GM12872 (cell line): ENCODE measurements at regions not wholly inside any gene's neighbourhood (a gene's known extent, or its start where the extent isn't known, plus 50 kb on each side); places are given as distances from the start of the nearest gene placed in this dataset.

Experiments
- TF ChIP-seq, protein P1 (sequence below): IDR thresholded peaks from 3 replicates; pipeline ENCODE4 v1.5.1; 2011; ENCODE audit warnings: low read depth, mild to moderate bottlenecking, low read length, moderate library complexity; ENCODE audit not compliant: insufficient read depth

DNA sequence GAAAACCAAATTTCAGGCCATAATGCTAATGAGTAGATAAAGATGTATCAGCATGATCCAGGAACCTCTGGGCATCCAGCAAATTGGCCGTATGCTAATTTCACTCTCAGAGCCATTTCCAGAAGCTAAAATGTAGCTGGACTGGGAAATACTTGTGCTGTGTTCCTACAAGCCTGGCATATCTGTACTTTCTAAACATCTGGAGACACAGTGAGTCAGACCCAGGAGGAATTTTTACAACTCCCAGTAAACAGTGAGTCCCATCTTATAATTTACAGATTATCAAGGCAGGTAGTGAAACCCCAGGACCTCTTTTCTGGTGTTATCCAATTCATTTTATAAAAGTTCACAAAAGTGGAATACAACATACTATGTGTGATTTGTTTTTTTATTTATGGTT, 683.0 kb upstream of the ADGRB3 start:
- TF ChIP-seq, protein P1, sequence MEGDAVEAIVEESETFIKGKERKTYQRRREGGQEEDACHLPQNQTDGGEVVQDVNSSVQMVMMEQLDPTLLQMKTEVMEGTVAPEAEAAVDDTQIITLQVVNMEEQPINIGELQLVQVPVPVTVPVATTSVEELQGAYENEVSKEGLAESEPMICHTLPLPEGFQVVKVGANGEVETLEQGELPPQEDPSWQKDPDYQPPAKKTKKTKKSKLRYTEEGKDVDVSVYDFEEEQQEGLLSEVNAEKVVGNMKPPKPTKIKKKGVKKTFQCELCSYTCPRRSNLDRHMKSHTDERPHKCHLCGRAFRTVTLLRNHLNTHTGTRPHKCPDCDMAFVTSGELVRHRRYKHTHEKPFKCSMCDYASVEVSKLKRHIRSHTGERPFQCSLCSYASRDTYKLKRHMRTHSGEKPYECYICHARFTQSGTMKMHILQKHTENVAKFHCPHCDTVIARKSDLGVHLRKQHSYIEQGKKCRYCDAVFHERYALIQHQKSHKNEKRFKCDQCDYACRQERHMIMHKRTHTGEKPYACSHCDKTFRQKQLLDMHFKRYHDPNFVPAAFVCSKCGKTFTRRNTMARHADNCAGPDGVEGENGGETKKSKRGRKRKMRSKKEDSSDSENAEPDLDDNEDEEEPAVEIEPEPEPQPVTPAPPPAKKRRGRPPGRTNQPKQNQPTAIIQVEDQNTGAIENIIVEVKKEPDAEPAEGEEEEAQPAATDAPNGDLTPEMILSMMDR, result no peak

DNA sequence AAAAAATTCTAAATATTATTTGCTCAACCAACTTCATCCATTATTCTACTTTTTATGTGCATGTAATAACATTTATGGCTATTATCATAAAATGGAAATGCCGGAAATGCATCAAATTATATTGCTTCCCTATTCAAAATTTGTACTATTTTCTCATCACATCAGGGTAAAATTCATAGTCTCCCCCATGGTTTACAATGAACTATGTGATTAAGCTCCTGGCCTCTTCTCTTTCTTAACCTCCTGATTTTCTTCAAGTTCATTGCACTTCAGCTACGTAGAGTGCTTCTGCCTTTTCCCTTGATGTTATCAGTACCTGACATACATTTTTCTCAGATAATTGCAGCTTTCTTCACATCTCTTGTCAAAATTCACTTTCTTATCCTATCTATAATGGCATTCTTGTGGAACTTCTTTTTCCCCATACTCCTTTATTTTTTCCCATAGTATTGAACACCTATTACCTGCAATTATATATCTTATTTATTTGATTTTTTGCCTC, 699.1 kb upstream of the ADGRB3 start:
- TF ChIP-seq, protein P1, result no peak

DNA sequence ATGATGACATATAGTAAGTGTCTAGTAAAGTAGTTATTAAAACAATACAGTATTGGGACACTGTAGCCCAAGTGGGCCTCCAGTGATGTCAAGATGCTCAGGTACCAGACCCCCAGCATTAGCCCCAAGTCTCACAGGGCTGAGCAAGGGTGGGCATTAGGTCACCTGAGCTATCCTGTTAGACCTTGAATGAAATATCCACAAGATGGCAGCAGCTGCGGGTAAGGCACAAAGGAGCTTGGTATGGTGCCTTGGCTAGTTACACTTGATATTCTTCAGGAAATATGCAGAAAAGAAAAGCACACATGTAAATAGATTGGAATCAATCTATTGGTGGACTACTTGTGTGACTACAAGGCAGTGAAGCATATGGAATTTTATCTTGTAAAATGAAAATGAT, 701.8 kb upstream of the ADGRB3 start:
- TF ChIP-seq, protein P1, result peak; percentile 21; the same call in 1 of the 3 replicates

DNA sequence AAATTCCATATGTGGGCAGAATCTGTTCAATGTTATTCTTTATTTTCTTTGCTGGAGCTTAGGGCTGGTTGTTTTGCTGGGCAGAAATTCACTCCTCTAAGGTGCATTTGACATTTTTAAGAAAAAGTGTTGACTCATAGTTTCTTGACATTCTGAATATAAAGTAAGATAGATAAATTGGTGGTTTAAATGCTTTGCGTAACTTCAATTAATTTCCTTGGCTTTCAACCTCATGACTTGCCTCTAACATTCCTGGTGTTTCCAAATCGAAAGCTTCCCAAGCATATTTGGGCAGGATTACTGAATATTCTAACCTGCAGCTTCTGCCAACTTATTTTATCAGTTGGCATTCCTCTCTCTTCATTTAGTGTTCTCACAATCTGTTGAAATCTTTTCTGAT, 718.7 kb upstream of the ADGRB3 start:
- TF ChIP-seq, protein P1, result no peak

DNA sequence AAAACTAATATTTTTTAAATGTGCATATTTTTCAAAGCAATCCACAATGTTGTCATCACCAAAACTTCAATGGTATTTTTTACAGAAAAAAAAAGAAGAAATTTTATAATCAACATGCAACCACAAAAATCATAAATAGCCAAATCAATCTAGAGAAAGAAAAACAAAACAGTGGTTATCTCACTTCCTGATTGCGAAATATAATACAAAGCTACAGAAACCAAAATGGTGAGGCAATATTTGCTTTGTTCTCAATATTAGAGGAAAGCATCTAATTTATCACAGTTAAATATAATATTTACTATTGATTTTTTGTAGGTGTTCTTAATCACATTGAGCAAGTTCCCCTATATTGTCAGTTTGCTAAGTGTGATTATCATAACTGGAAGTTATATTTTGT, 720.7 kb upstream of the ADGRB3 start:
- TF ChIP-seq, protein P1, result no peak

DNA sequence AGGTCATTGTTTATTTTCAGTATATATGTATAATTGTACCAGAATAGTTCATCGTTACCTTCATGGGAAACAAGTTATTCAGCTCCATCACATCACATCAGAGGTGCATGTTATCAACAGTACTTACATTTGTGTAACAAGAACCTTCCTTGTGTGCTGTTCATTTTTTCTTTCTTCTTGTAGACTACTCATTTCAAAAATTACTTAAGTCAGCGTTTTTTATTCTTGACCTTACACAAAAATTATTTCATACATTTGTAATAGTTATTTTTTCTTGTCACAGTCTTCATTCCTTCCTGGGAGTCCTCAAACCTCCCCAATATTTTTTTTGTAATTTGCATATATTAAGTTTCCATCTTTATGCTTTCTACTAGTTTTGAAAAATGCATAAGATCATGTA, 725.7 kb upstream of the ADGRB3 start:
- TF ChIP-seq, protein P1, result no peak

DNA sequence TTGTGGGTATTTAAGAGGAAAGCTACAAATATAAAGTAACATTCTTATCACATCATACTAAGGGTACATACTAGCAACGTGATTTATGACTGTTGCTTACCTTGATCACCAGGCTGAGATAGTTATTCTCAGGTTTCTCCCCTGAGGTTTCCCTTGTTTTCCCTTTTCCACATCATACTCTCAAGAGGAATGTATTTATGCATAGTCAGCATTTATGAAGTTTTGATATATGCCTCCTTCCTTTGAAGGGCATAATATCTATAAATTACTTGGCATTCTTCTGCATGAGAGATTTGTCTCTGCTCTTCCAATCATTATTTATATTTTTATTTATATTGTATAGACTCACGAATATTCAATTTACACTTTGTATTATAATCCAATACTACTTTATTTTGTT, 726.7 kb upstream of the ADGRB3 start:
- TF ChIP-seq, protein P1, result no peak

DNA sequence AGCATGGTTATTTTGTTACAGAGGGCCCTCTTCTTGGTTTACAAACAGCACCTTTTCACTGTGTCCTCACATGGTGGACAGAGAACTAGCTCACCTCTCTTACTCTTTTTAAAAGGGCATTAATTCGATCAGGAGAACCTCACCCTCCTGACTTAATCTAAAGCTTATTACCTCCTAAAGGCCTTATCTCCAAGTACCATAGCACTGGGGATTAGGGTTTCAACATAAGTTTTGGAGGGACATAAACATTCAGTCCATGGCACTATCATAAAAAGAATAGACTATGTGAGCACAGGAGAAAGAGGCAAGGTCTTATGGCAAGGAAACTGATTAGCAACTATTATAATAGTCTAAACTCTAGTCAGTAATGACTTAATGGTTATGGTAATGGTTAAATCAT, 736.2 kb upstream of the ADGRB3 start:
- TF ChIP-seq, protein P1, result no peak
